Type B pancreatic cell (in vitro differentiated cells): ENCODE measurements at regions not wholly inside any gene's neighbourhood (a gene's known extent, or its start where the extent isn't known, plus 50 kb on each side); places are given as distances from the start of the nearest gene placed in this dataset.

ENCODE experiments used
- DNase-seq: peaks from one replicate; pipeline ENCODE4 v3.0.0; 2021; ENCODE audit warnings: mixed read lengths; ENCODE audit not compliant: unreplicated experiment; ENCODE audit errors: extremely low spot score
- H3K27ac Mint-ChIP-seq: 2 replicates; pipeline ENCODE4 v1.8.0; 2021; ENCODE audit warnings: mild to moderate bottlenecking, mixed read lengths
- H3K27me3 Mint-ChIP-seq: 2 replicates; pipeline ENCODE4 v1.8.0; 2021; ENCODE audit warnings: mixed read lengths
- H3K36me3 Mint-ChIP-seq: 2 replicates; pipeline ENCODE4 v1.8.0; 2021; ENCODE audit warnings: mixed read lengths
- H3K4me1 Mint-ChIP-seq: one replicate; pipeline ENCODE4 v1.8.0; 2021; ENCODE audit warnings: mixed read lengths; ENCODE audit not compliant: unreplicated experiment
- H3K4me3 Mint-ChIP-seq: 2 replicates; pipeline ENCODE4 v1.8.0; 2021; ENCODE audit warnings: mild to moderate bottlenecking, mixed read lengths
- H3K9me3 Mint-ChIP-seq: 2 replicates; pipeline ENCODE4 v1.8.0; 2021; ENCODE audit warnings: mixed read lengths
- CTCF ChIP-seq: fragments of 200-600 bp; sonication (generic); conservative IDR thresholded peaks from 2 replicates; pipeline ENCODE4 v1.5.0; 2021; ENCODE audit warnings: antibody characterized with exemption, mild to moderate bottlenecking

GRCh38 chr6:14258117-14258516, 140.5 kb downstream of the CD83 start:
- H3K4me3 Mint-ChIP-seq = no peak overlapping the region
- H3K36me3 Mint-ChIP-seq = no peaks in the 10 kb centered on the region
- no peak for TF ChIP-seq CTCF
- DNase-seq = no peak
- H3K27ac Mint-ChIP-seq = no peak overlapping the region
- peaks cover 10% of the 10 kb centered on the region for H3K9me3 Mint-ChIP-seq
- H3K27me3 Mint-ChIP-seq = no peaks in the 10 kb centered on the region
- peaks cover 19% of the 10 kb centered on the region for H3K4me1 Mint-ChIP-seq

GRCh38 chr6:14258695-14259593, 141.4 kb downstream of the CD83 start:
- Mint-ChIP-seq H3K4me1 (peaks cover 19% of the 10 kb centered on the region), H3K27me3 (no peaks in the 10 kb centered on the region), H3K36me3 (no peaks in the 10 kb centered on the region), H3K9me3 (peaks cover 10% of the 10 kb centered on the region), H3K4me3 (no peak overlapping the region), H3K27ac (peak overlapping the region; percentile 65)
- no peak for TF ChIP-seq CTCF
- DNase-seq = no peak

GRCh38 chr6:14259594-14260152, 142.1 kb downstream of the CD83 start:
- H3K4me1 Mint-ChIP-seq = peaks cover 19% of the 10 kb centered on the region
- no peaks in the 10 kb centered on the region for H3K27me3 Mint-ChIP-seq
- no peak overlapping the region for H3K4me3 Mint-ChIP-seq
- TF ChIP-seq CTCF = no peak
- DNase-seq = no peak
- H3K36me3 Mint-ChIP-seq = no peaks in the 10 kb centered on the region
- no peak overlapping the region for H3K27ac Mint-ChIP-seq
- peaks cover 10% of the 10 kb centered on the region for H3K9me3 Mint-ChIP-seq

GRCh38 chr6:14260839-14261238, 143.3 kb downstream of the CD83 start:
- H3K4me3 Mint-ChIP-seq = no peak overlapping the region
- H3K36me3 Mint-ChIP-seq = no peaks in the 10 kb centered on the region
- no peak overlapping the region for H3K27ac Mint-ChIP-seq
- peaks cover 10% of the 10 kb centered on the region for H3K9me3 Mint-ChIP-seq
- H3K27me3 Mint-ChIP-seq = no peaks in the 10 kb centered on the region
- TF ChIP-seq CTCF = no peak
- DNase-seq = no peak
- H3K4me1 Mint-ChIP-seq = peaks cover 19% of the 10 kb centered on the region

GRCh38 chr6:14263881-14264424, 146.4 kb downstream of the CD83 start:
- H3K36me3 Mint-ChIP-seq = no peaks in the 10 kb centered on the region
- H3K27ac Mint-ChIP-seq = no peak overlapping the region
- no peaks in the 10 kb centered on the region for H3K27me3 Mint-ChIP-seq
- TF ChIP-seq CTCF = no peak
- H3K4me1 Mint-ChIP-seq = peaks cover 10% of the 10 kb centered on the region
- no peak for DNase-seq
- H3K4me3 Mint-ChIP-seq = no peak overlapping the region
- H3K9me3 Mint-ChIP-seq = peaks cover 10% of the 10 kb centered on the region
